ENCODE measurements at regions not wholly inside any gene's neighbourhood (a gene's known extent, or its start where the extent isn't known, plus 50 kb on each side); places are given as distances from the start of the nearest gene placed in this dataset.
"Not testable (repeated sequence)": the region's sequence is repeated elsewhere in the genome, so short reads cannot be mapped to it uniquely, and the experiment has no call there.

DNA sequence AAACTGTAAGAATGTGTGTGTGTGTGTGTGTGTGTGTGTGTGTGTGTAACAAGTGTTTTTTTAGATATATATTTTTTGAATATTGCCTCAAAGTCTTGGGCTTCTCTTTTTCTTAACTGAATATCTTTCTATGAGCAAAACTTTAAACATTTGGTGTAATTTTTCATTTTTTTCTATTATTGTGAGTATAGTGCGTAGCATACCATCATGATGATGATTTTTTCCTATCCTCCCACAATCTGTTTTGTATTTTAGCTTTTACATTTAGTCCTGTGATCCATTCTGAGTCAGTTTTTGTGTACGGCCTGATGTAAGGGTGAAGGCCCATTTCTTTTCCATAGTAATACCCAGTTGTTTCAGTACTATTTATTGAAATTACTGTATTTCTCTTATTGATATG, 680.6 kb downstream of the TTLL7 start:
- H3K36me3 ChIP-seq = no peaks in the 10 kb centered on the region
- no peak for DNase-seq (ENCODE audit: low spot score in 2 of 2)
- H3K9me3 ChIP-seq = no peaks in the 10 kb centered on the region
- H3K27me3 ChIP-seq = no peaks in the 10 kb centered on the region
- TF ChIP-seq EP300 (IDR thresholded peaks at IDR 0.05) (no peak), POLR2A (IDR thresholded peaks at IDR 0.05) (no peak), POLR2AphosphoS5 (IDR thresholded peaks at IDR 0.05) (no peak)
- TF ChIP-seq, protein P1, sequence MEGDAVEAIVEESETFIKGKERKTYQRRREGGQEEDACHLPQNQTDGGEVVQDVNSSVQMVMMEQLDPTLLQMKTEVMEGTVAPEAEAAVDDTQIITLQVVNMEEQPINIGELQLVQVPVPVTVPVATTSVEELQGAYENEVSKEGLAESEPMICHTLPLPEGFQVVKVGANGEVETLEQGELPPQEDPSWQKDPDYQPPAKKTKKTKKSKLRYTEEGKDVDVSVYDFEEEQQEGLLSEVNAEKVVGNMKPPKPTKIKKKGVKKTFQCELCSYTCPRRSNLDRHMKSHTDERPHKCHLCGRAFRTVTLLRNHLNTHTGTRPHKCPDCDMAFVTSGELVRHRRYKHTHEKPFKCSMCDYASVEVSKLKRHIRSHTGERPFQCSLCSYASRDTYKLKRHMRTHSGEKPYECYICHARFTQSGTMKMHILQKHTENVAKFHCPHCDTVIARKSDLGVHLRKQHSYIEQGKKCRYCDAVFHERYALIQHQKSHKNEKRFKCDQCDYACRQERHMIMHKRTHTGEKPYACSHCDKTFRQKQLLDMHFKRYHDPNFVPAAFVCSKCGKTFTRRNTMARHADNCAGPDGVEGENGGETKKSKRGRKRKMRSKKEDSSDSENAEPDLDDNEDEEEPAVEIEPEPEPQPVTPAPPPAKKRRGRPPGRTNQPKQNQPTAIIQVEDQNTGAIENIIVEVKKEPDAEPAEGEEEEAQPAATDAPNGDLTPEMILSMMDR (IDR thresholded peaks at IDR 0.05) = no peak
- H3K4me3 ChIP-seq = no peak overlapping the region
- WGBS = 97% methylated on average over 2 of the region's 2 CpGs
- no peaks in the 10 kb centered on the region for H3K4me1 ChIP-seq
- no peak overlapping the region for H3K27ac ChIP-seq

DNA sequence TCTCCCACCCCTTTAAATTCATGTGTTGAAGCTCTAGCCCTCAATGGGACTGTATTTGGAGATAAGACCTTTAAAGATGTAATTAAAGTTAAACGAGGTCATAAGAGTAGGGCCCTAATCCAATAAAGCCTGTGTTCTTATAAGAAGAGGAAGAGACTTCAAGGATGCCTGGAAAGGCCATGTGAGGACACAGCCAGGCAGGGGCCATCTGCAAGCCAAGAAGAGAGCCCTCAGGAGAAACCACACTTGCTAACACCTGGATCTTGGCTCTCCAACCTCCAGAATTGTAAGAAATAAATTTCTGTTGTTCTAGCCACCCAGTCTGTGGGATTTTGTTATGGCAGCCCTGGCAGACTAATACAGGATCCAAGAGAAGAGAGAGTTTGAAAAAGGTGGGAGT, 683.5 kb downstream of the TTLL7 start:
- H3K27me3 ChIP-seq, H3K9me3 ChIP-seq: not testable (repeated sequence)
- 50% methylated on average over 1 of the region's 1 CpG for WGBS

DNA sequence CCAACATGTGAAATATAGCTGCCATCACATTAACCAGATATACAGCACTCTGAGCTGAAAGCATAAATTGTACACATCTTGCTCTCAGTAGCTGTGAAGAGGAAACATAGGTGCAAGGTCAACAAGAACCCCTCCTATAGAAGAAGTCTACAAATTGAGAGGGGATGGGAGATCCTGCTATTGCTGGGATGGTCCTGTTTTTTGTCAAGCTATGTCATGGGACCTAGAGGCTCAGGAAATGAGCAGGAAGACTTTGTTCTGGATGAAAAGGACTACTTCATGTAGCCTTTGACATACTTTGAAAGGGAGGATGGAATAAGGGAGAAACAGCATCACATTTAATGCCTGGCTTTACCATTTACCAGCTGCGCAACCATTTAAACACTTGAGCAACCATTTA, 688.8 kb downstream of the TTLL7 start:
- H3K36me3 ChIP-seq; H3K4me1 ChIP-seq; H3K9me3 ChIP-seq; H3K27me3 ChIP-seq; DNase-seq (ENCODE audit: low spot score in 2 of 2); H3K27ac ChIP-seq; H3K4me3 ChIP-seq: not testable (repeated sequence)
- WGBS = 95% methylated on average over 1 of the region's 1 CpG

More for the DNA sequence above, 683.5 kb downstream of the TTLL7 start:
- not testable (repeated sequence) for H3K4me1 ChIP-seq; DNase-seq (ENCODE audit: low spot score in 2 of 2); H3K27ac ChIP-seq; H3K4me3 ChIP-seq; H3K36me3 ChIP-seq

DNA sequence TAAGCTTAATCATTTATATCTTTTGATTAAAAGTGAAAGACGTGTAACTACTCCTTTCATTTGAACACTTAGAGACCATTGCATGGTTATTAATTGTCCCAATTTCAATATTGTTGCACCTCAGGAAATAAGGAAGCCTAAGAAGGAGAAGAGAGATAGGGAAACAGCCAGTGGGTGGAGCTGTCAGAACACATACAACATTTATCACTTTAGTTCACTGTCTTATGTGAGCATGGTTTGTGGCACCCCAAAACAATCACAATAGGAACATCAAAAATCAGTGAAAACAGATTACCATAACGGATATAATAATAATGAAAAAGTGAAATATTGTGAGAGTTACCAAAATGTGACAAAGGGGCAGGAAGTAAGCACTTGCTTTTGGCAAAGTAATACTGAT, 689.9 kb downstream of the TTLL7 start:
- not testable (repeated sequence) for H3K27ac ChIP-seq; H3K27me3 ChIP-seq; H3K9me3 ChIP-seq; H3K36me3 ChIP-seq; DNase-seq (ENCODE audit: low spot score in 2 of 2); H3K4me3 ChIP-seq; H3K4me1 ChIP-seq
- WGBS = 81% methylated on average over 2 of the region's 2 CpGs

DNA sequence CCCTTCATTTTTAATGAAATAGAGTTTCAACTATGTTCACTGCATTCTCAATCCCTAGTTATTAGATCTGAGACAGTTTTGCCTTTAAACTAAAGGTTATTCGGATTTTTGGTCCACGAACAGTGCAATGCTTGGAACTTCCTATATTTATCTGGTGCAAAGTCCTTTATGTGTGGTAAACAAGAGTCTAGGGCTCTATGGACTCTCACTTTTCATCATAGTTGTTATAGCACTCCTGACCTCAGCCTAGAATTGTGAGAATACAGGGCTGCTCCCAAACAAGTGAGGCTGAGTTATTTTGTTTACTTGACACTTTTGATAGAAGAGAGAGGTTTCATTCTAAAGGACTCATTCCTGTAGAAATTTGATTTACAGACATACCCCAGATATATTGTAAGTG, 692.1 kb downstream of the TTLL7 start:
- DNase-seq (ENCODE audit: low spot score in 2 of 2); H3K36me3 ChIP-seq; H3K4me3 ChIP-seq; H3K27me3 ChIP-seq; H3K9me3 ChIP-seq; H3K4me1 ChIP-seq; H3K27ac ChIP-seq: not testable (repeated sequence)
- 96% methylated on average over 2 of the region's 2 CpGs for WGBS

DNA sequence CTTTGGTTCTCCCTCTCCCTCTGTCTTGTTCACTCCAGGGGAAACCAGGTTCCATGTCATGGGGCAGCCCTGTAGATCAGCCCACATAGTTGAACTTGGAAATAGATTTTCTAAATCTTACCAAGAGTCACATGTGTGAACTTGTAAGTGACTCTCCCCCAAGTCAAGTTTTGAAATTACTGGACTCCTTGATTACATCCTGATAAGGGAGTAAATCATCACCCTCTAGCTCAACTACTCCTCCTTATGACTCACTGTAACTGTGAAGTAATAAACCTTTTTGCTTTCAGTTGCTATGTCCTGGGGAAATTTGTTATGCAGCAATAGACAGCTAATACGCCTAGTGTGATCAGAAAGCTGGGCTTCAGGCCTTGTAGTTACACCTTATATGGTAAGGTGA, 703.3 kb downstream of the TTLL7 start:
- not testable (repeated sequence) for H3K27ac ChIP-seq; H3K27me3 ChIP-seq; H3K9me3 ChIP-seq; H3K4me3 ChIP-seq; H3K4me1 ChIP-seq; DNase-seq (ENCODE audit: low spot score in 2 of 2); H3K36me3 ChIP-seq
- WGBS = 92% methylated on average over 1 of the region's 1 CpG

DNA sequence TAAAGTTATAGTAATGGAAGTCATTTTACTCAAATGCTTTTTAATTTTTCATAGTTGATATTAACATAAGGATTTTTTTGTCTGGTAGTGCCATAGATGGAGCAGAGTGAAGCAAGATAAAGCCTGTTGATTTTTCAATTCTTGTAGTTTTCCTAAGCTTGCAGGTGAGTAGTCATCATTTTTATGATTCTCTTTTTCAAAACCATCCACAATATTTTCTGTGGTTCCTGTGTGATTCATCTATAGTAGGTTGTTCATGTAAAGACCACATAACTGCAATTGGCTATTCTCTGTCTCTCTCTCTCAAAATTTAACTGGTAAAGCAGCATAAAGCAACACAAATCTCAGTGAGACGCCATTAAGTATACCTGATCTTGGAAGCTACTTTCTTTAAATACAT, 711.5 kb downstream of the TTLL7 start:
- DNase-seq (ENCODE audit: low spot score in 2 of 2); H3K27me3 ChIP-seq; H3K27ac ChIP-seq; H3K4me3 ChIP-seq; H3K9me3 ChIP-seq; H3K36me3 ChIP-seq; H3K4me1 ChIP-seq: not testable (repeated sequence)
- WGBS = 97% methylated on average over 1 of the region's 1 CpG

DNA sequence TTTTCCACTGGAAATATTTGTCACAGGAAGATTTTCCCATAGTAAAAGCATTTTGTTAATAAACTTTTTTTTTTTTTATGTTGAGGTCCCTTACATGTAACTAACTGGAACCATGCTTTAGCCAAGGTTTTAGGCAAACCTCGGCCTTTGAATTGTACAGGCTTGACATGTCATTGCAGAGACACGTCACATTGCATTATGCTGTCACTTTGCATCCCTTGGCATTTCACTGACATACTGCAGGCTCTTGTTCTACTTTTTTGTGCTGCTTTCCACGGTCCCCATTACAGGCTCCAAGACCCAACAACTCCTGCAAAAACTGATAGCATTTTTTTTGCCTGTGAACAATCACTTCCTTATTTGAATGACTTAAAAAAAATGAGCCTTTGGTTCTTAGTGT, 724.3 kb downstream of the TTLL7 start:
- not testable (repeated sequence) for DNase-seq (ENCODE audit: low spot score in 2 of 2); H3K4me1 ChIP-seq; H3K4me3 ChIP-seq; H3K9me3 ChIP-seq; H3K36me3 ChIP-seq; H3K27ac ChIP-seq; H3K27me3 ChIP-seq
- 71% methylated on average over 3 of the region's 3 CpGs for WGBS

DNA sequence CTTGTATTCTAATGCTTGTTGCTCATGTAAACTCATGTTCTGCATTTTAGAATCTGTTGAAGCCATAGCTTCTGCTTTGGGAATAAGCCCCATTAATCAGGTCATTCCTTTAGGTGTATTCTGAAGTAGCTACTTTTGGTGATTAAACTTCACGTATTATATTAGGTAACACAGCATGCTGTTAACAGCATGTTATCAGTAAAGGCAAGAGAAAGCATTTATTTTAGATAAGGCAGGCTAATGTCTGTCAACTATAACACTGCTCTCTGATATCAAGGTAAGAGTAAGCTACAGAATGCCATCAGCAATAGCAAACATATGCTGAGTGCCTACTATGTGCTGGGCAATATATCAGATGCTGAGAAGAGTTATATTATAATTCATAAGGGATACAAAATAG, 726.4 kb downstream of the TTLL7 start:
- not testable (repeated sequence) for H3K4me3 ChIP-seq; DNase-seq (ENCODE audit: low spot score in 2 of 2); H3K27ac ChIP-seq; H3K4me1 ChIP-seq; H3K36me3 ChIP-seq; H3K27me3 ChIP-seq; H3K9me3 ChIP-seq
- 77% methylated on average over 1 of the region's 1 CpG for WGBS

DNA sequence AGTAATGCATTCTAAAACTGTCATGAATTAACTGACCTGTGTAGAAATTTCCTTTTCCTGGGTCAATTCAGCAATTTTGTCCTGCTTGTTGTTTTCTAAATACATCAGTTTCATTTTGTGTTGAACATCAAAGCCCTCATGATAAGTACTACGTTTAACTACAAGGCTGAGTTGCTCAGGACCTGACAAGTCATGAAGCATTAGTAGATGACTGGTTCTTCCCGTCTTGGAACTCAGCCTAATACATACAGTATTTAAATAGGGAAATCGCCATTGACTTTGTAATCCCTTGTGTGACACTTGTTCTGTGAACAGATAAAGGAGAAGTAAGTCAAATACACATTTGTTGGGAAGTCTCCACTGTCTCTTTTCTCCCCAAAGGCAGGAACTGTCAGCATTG, 727.1 kb downstream of the TTLL7 start:
- H3K9me3 ChIP-seq; H3K27me3 ChIP-seq; H3K4me1 ChIP-seq; DNase-seq (ENCODE audit: low spot score in 2 of 2); H3K4me3 ChIP-seq; H3K27ac ChIP-seq; H3K36me3 ChIP-seq: not testable (repeated sequence)
- 47% methylated on average over 3 of the region's 3 CpGs for WGBS

DNA sequence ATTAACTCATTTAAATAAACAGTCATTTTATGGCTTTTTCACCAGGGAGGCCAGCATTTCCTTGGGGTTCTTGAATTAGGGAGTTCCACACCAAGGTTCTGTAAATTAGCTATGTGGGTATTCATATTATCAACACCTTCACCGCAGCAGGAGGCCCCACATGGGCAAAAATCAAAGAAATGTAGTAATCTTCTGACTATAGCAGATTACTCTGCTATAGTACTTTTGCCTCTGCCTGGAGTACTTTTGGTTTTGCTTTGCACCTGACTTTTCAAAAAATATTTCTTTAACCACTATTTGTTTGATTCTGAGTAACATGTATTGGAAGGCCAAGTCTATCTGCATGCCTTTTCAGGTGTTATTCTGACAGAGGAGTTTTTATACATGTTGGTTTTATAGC, 728.1 kb downstream of the TTLL7 start:
- H3K4me3 ChIP-seq; H3K36me3 ChIP-seq; H3K4me1 ChIP-seq; H3K9me3 ChIP-seq; H3K27me3 ChIP-seq; H3K27ac ChIP-seq; DNase-seq (ENCODE audit: low spot score in 2 of 2): not testable (repeated sequence)
- WGBS = 40% methylated on average over 1 of the region's 1 CpG

DNA sequence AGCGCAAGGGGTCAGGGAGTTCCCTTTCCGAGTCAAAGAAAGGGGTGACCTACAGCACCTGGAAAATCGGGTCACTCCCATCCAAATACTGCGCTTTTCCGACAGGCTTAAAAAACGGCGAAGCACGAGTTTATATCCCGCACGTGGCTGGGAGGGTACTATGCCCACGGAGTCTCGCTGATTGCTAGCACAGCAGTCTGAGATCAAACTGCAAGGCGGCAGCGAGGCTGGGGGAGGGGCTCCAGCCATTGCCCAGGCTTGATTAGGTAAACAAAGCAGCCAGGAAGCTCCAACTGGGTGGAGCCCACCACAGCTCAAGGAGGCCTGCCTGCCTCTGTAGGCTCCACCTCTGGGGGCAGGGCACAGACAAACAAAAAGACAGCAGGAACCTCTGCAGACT, 735.1 kb downstream of the TTLL7 start:
- H3K9me3 ChIP-seq; H3K4me3 ChIP-seq; DNase-seq (ENCODE audit: low spot score in 2 of 2); H3K4me1 ChIP-seq; H3K27ac ChIP-seq; H3K36me3 ChIP-seq; H3K27me3 ChIP-seq: not testable (repeated sequence)
- WGBS = 93% methylated on average over 12 of the region's 14 CpGs

DNA sequence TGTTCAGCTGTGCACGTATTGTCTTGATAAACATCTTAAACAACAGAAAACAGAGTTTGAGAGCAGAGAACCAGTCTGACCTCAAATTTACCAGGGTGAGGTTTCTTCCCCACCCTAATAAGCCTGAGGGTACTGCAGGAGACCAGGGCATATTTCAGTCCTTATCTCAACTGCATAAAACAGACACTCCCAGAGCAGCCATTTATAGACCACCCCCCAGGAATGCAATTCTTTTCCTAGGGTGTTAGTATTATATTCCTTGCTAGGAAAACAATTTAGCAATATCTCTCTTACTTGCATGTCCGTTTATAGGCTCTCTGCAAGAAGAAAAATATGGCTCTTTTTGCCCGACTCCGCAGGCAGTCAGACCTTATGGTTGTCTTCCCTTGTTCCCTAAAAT, 747.2 kb downstream of the TTLL7 start:
- not testable (repeated sequence) for H3K27ac ChIP-seq; H3K4me3 ChIP-seq; DNase-seq (ENCODE audit: low spot score in 2 of 2); H3K4me1 ChIP-seq; H3K36me3 ChIP-seq; H3K27me3 ChIP-seq; H3K9me3 ChIP-seq
- WGBS = 91% methylated on average over 4 of the region's 4 CpGs

DNA sequence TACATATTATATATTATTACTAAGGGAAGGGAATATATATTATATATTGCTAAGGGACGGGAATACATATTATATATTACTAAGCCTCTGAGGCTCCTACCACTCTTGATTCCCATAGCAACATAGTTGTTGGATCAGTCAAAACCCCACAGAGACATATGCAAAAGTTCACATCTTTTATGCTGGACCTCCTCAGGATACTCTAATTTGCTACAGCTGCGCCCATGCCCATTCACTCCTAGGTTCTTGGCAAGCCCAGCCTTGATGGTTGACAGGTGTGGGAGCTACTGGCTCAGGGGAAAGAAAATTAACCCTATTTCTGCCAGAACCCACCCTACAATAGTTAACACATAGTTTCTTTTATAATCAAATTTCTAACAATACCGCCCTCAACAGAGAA, 752.2 kb downstream of the TTLL7 start:
- H3K4me3 ChIP-seq; H3K4me1 ChIP-seq; H3K27me3 ChIP-seq; H3K27ac ChIP-seq; H3K36me3 ChIP-seq; H3K9me3 ChIP-seq; DNase-seq (ENCODE audit: low spot score in 2 of 2): not testable (repeated sequence)
- 89% methylated on average over 3 of the region's 3 CpGs for WGBS

All from suprapubic skin (tissue), 4 donors.